ENCODE measurements at regions not wholly inside any gene's neighbourhood (a gene's known extent, or its start where the extent isn't known, plus 50 kb on each side); places are given as distances from the start of the nearest gene placed in this dataset.

DNA sequence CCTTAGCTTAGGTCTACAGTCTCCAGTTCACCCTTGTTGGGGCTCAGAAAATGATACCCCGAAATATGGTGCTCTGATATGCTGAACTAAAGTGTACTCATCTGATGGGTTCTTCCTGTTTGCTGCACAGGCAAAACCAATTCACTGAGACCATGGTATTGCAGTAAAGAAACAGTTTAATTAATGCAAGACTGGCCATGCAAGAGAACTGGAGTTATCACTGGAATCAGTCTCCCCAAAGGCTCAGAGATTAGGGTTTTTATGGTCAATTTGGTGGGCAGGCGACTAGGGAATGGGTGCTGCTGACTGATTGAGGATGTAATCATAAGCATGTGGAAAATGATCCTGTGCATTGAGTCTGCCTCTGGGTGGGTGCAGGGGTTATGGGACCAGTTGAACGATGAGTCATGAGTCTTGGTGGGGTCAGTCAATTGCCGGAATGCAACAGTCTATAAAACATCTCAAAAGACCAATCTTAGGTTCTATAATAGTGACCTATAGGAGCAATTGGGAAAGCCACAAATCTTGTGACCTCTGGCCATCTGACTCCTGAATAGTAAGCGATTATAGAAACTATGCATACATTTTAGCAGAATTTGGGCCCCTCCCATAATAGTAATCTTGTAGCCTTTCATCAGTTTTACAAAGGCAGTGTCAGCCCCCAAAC lies 113.0 kb upstream of the ANKRD55 start:
- H3K27ac Mint-ChIP-seq: no peak overlapping the region
- no peak overlapping the region for H3K4me3 Mint-ChIP-seq
- peaks cover 0 to 3% (median 1%) of the 10 kb centered on the region in 3 donors for H3K4me1 Mint-ChIP-seq
- Histone ChIP-seq H3K36me3 (ENCODE audit: insufficient read depth, low read length) (no peaks in the 10 kb centered on the region), H3K4me3 (ENCODE audit: low read length) (no peak overlapping the region), H3K27me3 (ENCODE audit: insufficient read depth, low read length, poor library complexity, severe bottlenecking) (no peaks in the 10 kb centered on the region), H3K9me3 (ENCODE audit: low read length) (no peaks in the 10 kb centered on the region), H3K27ac (ENCODE audit: low read depth, low read length) (no peak overlapping the region), H3K4me1 (ENCODE audit: insufficient read depth, low read length) (no peaks in the 10 kb centered on the region)
- ChIA-PET CTCF (no interaction called here), POLR2A (no interaction called here)
- peaks cover 2 to 19% of the 10 kb centered on the region in 2 donors for H3K27me3 Mint-ChIP-seq
- H3K9me3 Mint-ChIP-seq: peaks cover 0 to 2% (median 0%) of the 10 kb centered on the region in 5 donors
- H3K36me3 Mint-ChIP-seq: no peaks in the 10 kb centered on the region
- DNase-seq: no peak

DNA sequence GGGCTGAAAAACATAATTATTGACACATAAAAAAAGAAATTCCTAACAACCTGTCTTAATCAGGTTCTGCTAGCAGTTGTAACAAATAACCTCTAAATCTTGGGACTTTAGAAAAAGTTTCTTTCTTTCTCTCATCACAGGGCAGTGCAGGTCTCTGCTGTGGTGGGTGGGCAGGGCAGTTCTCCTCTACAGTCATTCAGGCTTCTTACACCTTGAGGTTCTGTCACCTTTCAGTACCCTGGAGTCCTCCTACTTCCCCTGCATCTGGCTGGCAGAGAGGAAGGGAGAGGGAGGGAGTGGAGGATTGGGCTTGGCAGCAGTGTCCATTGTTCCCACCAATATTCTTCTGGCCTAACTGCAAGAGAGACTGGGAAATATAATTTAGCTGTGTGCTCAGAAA lies 112.2 kb upstream of the ANKRD55 start:
- Mint-ChIP-seq H3K27ac (no peak overlapping the region), H3K27me3 (peaks cover 2 to 15% of the 10 kb centered on the region in 2 donors), H3K4me3 (no peak overlapping the region), H3K36me3 (no peaks in the 10 kb centered on the region), H3K4me1 (peaks cover 0 to 5% (median 1%) of the 10 kb centered on the region in 3 donors), H3K9me3 (peaks cover 0 to 2% (median 0%) of the 10 kb centered on the region in 5 donors)
- no peak overlapping the region for H3K27ac ChIP-seq (ENCODE audit: low read depth, low read length)
- no peak for DNase-seq
- no peaks in the 10 kb centered on the region for H3K36me3 ChIP-seq (ENCODE audit: insufficient read depth, low read length)
- no peaks in the 10 kb centered on the region for H3K9me3 ChIP-seq (ENCODE audit: low read length)
- POLR2A ChIA-PET: no interaction called here
- no peak overlapping the region for H3K4me3 ChIP-seq (ENCODE audit: low read length)
- no peaks in the 10 kb centered on the region for H3K4me1 ChIP-seq (ENCODE audit: insufficient read depth, low read length)
- H3K27me3 ChIP-seq (ENCODE audit: insufficient read depth, low read length, poor library complexity, severe bottlenecking): no peaks in the 10 kb centered on the region
- CTCF ChIA-PET: no interaction called here

DNA sequence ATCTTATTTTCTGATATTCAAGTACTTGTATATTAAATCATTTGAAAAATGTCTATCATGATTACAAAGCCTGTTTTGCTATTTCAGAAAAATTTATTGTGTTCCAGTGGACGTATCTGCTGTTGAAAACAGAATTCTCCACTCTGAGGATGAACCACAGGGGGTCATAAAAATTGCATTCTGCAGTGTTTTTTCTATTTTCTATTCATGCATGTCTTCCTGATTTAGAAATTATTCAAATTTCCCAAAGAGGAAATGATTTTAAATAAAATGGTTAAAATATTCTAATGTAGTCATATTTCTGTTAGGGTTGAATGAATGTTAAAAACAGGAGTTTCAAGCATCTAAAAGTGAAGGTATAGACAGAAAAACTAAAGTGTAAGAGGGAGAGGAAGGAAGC lies 111.5 kb upstream of the ANKRD55 start:
- Histone ChIP-seq H3K4me1 (ENCODE audit: insufficient read depth, low read length) (no peaks in the 10 kb centered on the region), H3K9me3 (ENCODE audit: low read length) (no peaks in the 10 kb centered on the region), H3K27ac (ENCODE audit: low read depth, low read length) (no peak overlapping the region), H3K36me3 (ENCODE audit: insufficient read depth, low read length) (no peaks in the 10 kb centered on the region), H3K4me3 (ENCODE audit: low read length) (no peak overlapping the region), H3K27me3 (ENCODE audit: insufficient read depth, low read length, poor library complexity, severe bottlenecking) (no peaks in the 10 kb centered on the region)
- H3K36me3 Mint-ChIP-seq: no peaks in the 10 kb centered on the region
- POLR2A ChIA-PET: no interaction called here
- no peak overlapping the region for H3K4me3 Mint-ChIP-seq
- DNase-seq: no peak
- H3K27ac Mint-ChIP-seq: no peak overlapping the region
- H3K9me3 Mint-ChIP-seq: peaks cover 0 to 2% (median under 1%) of the 10 kb centered on the region in 5 donors
- peaks cover 0 to 5% (median 1%) of the 10 kb centered on the region in 3 donors for H3K4me1 Mint-ChIP-seq
- CTCF ChIA-PET: no interaction called here
- peaks cover 0 to 15% of the 10 kb centered on the region in 2 donors for H3K27me3 Mint-ChIP-seq

- peaks cover 0 to 15% of the 10 kb centered on the region in 2 donors for H3K27me3 Mint-ChIP-seq
- no peak overlapping the region for H3K4me3 ChIP-seq (ENCODE audit: low read length)
- H3K27ac Mint-ChIP-seq: no peak overlapping the region
Observed at GRCh38 chr5:56343988-56344387, 110.9 kb upstream of the ANKRD55 start.

GRCh38 chr5:56342616-56343015 lies 109.5 kb upstream of the ANKRD55 start:
- no peaks in the 10 kb centered on the region for H3K36me3 ChIP-seq (ENCODE audit: insufficient read depth, low read length)
- H3K27ac ChIP-seq (ENCODE audit: low read depth, low read length): no peak overlapping the region
- H3K4me3 ChIP-seq (ENCODE audit: low read length): no peak overlapping the region
- Mint-ChIP-seq H3K4me1 (peaks cover 0 to 5% (median 1%) of the 10 kb centered on the region in 3 donors), H3K9me3 (peaks cover 0 to 2% (median 2%) of the 10 kb centered on the region in 5 donors), H3K27ac (no peak overlapping the region), H3K4me3 (no peak overlapping the region), H3K36me3 (peaks cover 0 to 1% (median 0%) of the 10 kb centered on the region in 3 donors), H3K27me3 (peaks cover 0 to 23% of the 10 kb centered on the region in 2 donors)
- H3K9me3 ChIP-seq (ENCODE audit: low read length): no peaks in the 10 kb centered on the region
- ChIA-PET POLR2A (no interaction called here), CTCF (no interaction called here)
- no peak for DNase-seq
- H3K4me1 ChIP-seq (ENCODE audit: insufficient read depth, low read length): no peaks in the 10 kb centered on the region
- no peaks in the 10 kb centered on the region for H3K27me3 ChIP-seq (ENCODE audit: insufficient read depth, low read length, poor library complexity, severe bottlenecking)

More at GRCh38 chr5:56343988-56344387, 110.9 kb upstream of the ANKRD55 start:
- ChIA-PET POLR2A (no interaction called here), CTCF (no interaction called here)
- Histone ChIP-seq H3K27me3 (ENCODE audit: insufficient read depth, low read length, poor library complexity, severe bottlenecking) (no peaks in the 10 kb centered on the region), H3K4me1 (ENCODE audit: insufficient read depth, low read length) (no peaks in the 10 kb centered on the region), H3K36me3 (ENCODE audit: insufficient read depth, low read length) (no peaks in the 10 kb centered on the region), H3K27ac (ENCODE audit: low read depth, low read length) (no peak overlapping the region), H3K9me3 (ENCODE audit: low read length) (no peaks in the 10 kb centered on the region)
- Mint-ChIP-seq H3K4me1 (peaks cover 0 to 5% (median 1%) of the 10 kb centered on the region in 3 donors), H3K4me3 (no peak overlapping the region), H3K9me3 (peaks cover 0 to 2% (median 2%) of the 10 kb centered on the region in 5 donors), H3K36me3 (no peaks in the 10 kb centered on the region)
- DNase-seq: no peak

- CTCF ChIA-PET: no interaction called here
- POLR2A ChIA-PET: no interaction called here
- Histone ChIP-seq H3K4me3 (ENCODE audit: low read length) (no peak overlapping the region), H3K36me3 (ENCODE audit: insufficient read depth, low read length) (no peaks in the 10 kb centered on the region), H3K4me1 (ENCODE audit: insufficient read depth, low read length) (no peaks in the 10 kb centered on the region), H3K27me3 (ENCODE audit: insufficient read depth, low read length, poor library complexity, severe bottlenecking) (no peaks in the 10 kb centered on the region), H3K27ac (ENCODE audit: low read depth, low read length) (no peak overlapping the region), H3K9me3 (ENCODE audit: low read length) (no peaks in the 10 kb centered on the region)
- H3K4me1 Mint-ChIP-seq: peaks cover 0 to 5% (median 1%) of the 10 kb centered on the region in 3 donors
- H3K4me3 Mint-ChIP-seq: no peak overlapping the region
- H3K36me3 Mint-ChIP-seq: peaks cover 0 to 5% (median 3%) of the 10 kb centered on the region in 3 donors
- H3K27ac Mint-ChIP-seq: no peak overlapping the region
- H3K9me3 Mint-ChIP-seq: peaks cover 2 to 6% (median 5%) of the 10 kb centered on the region in 5 donors
- peaks cover 0 to 32% of the 10 kb centered on the region in 2 donors for H3K27me3 Mint-ChIP-seq
- no peak for DNase-seq
Observed at GRCh38 chr5:56340196-56340980, 107.3 kb upstream of the ANKRD55 start.

DNA sequence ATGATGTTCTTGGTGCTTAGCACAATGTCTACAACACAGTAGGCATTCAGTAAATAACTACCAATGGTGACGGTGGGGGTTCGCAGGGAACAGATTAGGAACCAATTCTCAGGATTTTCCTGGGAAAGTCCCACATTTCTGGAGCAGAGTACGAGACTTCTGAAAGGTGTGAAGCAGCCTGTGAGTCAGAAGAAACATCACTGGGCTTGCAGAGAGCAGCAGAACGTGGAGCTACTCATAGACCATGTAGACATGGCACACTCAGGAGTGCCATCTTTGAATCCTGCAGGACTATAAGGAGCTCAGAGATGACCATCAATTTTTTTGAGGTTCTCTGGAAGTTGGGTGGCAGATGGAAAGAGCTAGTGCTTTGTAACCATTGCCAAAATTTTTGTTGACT lies 106.6 kb upstream of the ANKRD55 start:
- Histone ChIP-seq H3K4me1 (ENCODE audit: insufficient read depth, low read length) (no peaks in the 10 kb centered on the region), H3K36me3 (ENCODE audit: insufficient read depth, low read length) (no peaks in the 10 kb centered on the region), H3K27ac (ENCODE audit: low read depth, low read length) (no peak overlapping the region), H3K9me3 (ENCODE audit: low read length) (no peaks in the 10 kb centered on the region), H3K4me3 (ENCODE audit: low read length) (no peak overlapping the region), H3K27me3 (ENCODE audit: insufficient read depth, low read length, poor library complexity, severe bottlenecking) (no peaks in the 10 kb centered on the region)
- POLR2A ChIA-PET: no interaction called here
- no peak overlapping the region for H3K27ac Mint-ChIP-seq
- H3K9me3 Mint-ChIP-seq: peaks cover 2 to 9% (median 8%) of the 10 kb centered on the region in 5 donors
- CTCF ChIA-PET: no interaction called here
- peaks cover 0 to 5% (median 1%) of the 10 kb centered on the region in 3 donors for H3K4me1 Mint-ChIP-seq
- H3K4me3 Mint-ChIP-seq: no peak overlapping the region
- peaks cover 0 to 8% (median 3%) of the 10 kb centered on the region in 3 donors for H3K36me3 Mint-ChIP-seq
- DNase-seq: no peak
- peaks cover 0 to 34% of the 10 kb centered on the region in 2 donors for H3K27me3 Mint-ChIP-seq

- CTCF ChIA-PET: interaction anchor here (1.4 kb wide), 1 partner anchor 13 kb away, joined by 3 read pairs; no protein-coding TSS in a partner anchor
Observed at GRCh38 chr5:56337715-56338319, 104.7 kb upstream of the ANKRD55 start.

More at GRCh38 chr5:56337715-56338319, 104.7 kb upstream of the ANKRD55 start:
- DNase-seq: no peak
- Mint-ChIP-seq H3K27ac (no peak overlapping the region), H3K27me3 (peaks cover 0 to 26% of the 10 kb centered on the region in 2 donors), H3K4me3 (no peak overlapping the region), H3K9me3 (peaks cover 5 to 16% (median 11%) of the 10 kb centered on the region in 5 donors), H3K4me1 (peaks cover 0 to 5% (median 1%) of the 10 kb centered on the region in 3 donors), H3K36me3 (peaks cover 0 to 16% (median 3%) of the 10 kb centered on the region in 3 donors)
- no peak overlapping the region for H3K4me3 ChIP-seq (ENCODE audit: low read length)
- no peak overlapping the region for H3K27ac ChIP-seq (ENCODE audit: low read depth, low read length)
- H3K9me3 ChIP-seq (ENCODE audit: low read length): no peaks in the 10 kb centered on the region
- no peaks in the 10 kb centered on the region for H3K4me1 ChIP-seq (ENCODE audit: insufficient read depth, low read length)
- POLR2A ChIA-PET: no interaction called here
- H3K36me3 ChIP-seq (ENCODE audit: insufficient read depth, low read length): no peaks in the 10 kb centered on the region
- no peaks in the 10 kb centered on the region for H3K27me3 ChIP-seq (ENCODE audit: insufficient read depth, low read length, poor library complexity, severe bottlenecking)
